ENCODE measurements at regions not wholly inside any gene's neighbourhood (a gene's known extent, or its start where the extent isn't known, plus 50 kb on each side); places are given as distances from the start of the nearest gene placed in this dataset.
"Not testable (repeated sequence)": the region's sequence is repeated elsewhere in the genome, so short reads cannot be mapped to it uniquely, and the experiment has no call there.

GRCh38 chr16:26505496-26505895 is 561.2 kb upstream of the C16orf82 start:
- no peaks in the 10 kb centered on the region for H3K4me1 Mint-ChIP-seq (ENCODE audit: low read depth, unreplicated experiment)
- ChIA-PET POLR2A (no interaction called here), CTCF (interaction anchor here (1.8 kb wide), 1 partner anchor 64 kb away, joined by 5 read pairs; no protein-coding TSS in a partner anchor)
- no peaks in the 10 kb centered on the region for H3K36me3 Mint-ChIP-seq (ENCODE audit: insufficient read depth, unreplicated experiment)
- Histone ChIP-seq H3K4me1 (no peaks in the 10 kb centered on the region), H3K4me3 (ENCODE audit: low read depth, low read length) (no peak overlapping the region), H3K27me3 (replicated peaks; ENCODE audit: control insufficient read depth, insufficient read depth, low read length) (no peaks in the 10 kb centered on the region), H3K36me3 (ENCODE audit: control insufficient read depth, insufficient read depth, low read length) (no peaks in the 10 kb centered on the region), H3K9me3 (no peaks in the 10 kb centered on the region)
- no peak for TF ChIP-seq CTCF (IDR thresholded peaks at IDR 0.05; ENCODE audit: insufficient read depth in 1 of 2, low read depth in 1 of 2, low read length in 1 of 2, severe bottlenecking in 1 of 2, unreplicated experiment in 1 of 2)
- intact Hi-C loops (cut with micrococcal nuclease; ENCODE audit: unreplicated experiment): no loop called here
- H3K9me3 Mint-ChIP-seq (ENCODE audit: unreplicated experiment): no peaks in the 10 kb centered on the region
- H3K27ac Mint-ChIP-seq (ENCODE audit: unreplicated experiment): no peak overlapping the region
- DNase-seq: no peak
- H3K4me3 Mint-ChIP-seq (ENCODE audit: unreplicated experiment): no peak overlapping the region
- H3K27me3 Mint-ChIP-seq (ENCODE audit: insufficient read depth, unreplicated experiment): peaks cover 6% of the 10 kb centered on the region
- no TSS peak for BruUV-seq (replicated peaks)

GRCh38 chr16:26508946-26509345 is 557.8 kb upstream of the C16orf82 start:
- H3K27me3 ChIP-seq (replicated peaks; ENCODE audit: control insufficient read depth, insufficient read depth, low read length); H3K36me3 Mint-ChIP-seq (ENCODE audit: insufficient read depth, unreplicated experiment); H3K4me3 Mint-ChIP-seq (ENCODE audit: unreplicated experiment); H3K27me3 Mint-ChIP-seq (ENCODE audit: insufficient read depth, unreplicated experiment); POLR2A ChIA-PET; CTCF ChIA-PET; H3K4me1 Mint-ChIP-seq (ENCODE audit: low read depth, unreplicated experiment); H3K36me3 ChIP-seq (ENCODE audit: control insufficient read depth, insufficient read depth, low read length); H3K27ac Mint-ChIP-seq (ENCODE audit: unreplicated experiment); H3K9me3 Mint-ChIP-seq (ENCODE audit: unreplicated experiment); intact Hi-C loops (cut with micrococcal nuclease; ENCODE audit: unreplicated experiment); H3K4me3 ChIP-seq (ENCODE audit: low read depth, low read length); H3K4me1 ChIP-seq; BruUV-seq (replicated peaks); DNase-seq; H3K9me3 ChIP-seq: not testable (repeated sequence)

GRCh38 chr16:26510924-26511323 is 555.8 kb upstream of the C16orf82 start:
- Histone ChIP-seq H3K27me3 (replicated peaks; ENCODE audit: control insufficient read depth, insufficient read depth, low read length) (no peaks in the 10 kb centered on the region), H3K4me1 (no peaks in the 10 kb centered on the region), H3K36me3 (ENCODE audit: control insufficient read depth, insufficient read depth, low read length) (no peaks in the 10 kb centered on the region), H3K9me3 (no peaks in the 10 kb centered on the region), H3K4me3 (ENCODE audit: low read depth, low read length) (no peak overlapping the region)
- no peak for DNase-seq
- H3K4me3 Mint-ChIP-seq (ENCODE audit: unreplicated experiment): no peak overlapping the region
- intact Hi-C loops (cut with micrococcal nuclease; ENCODE audit: unreplicated experiment): no loop called here
- H3K27ac Mint-ChIP-seq (ENCODE audit: unreplicated experiment): no peak overlapping the region
- no peaks in the 10 kb centered on the region for H3K9me3 Mint-ChIP-seq (ENCODE audit: unreplicated experiment)
- no peak for TF ChIP-seq CTCF (IDR thresholded peaks at IDR 0.05; ENCODE audit: insufficient read depth in 1 of 2, low read depth in 1 of 2, low read length in 1 of 2, severe bottlenecking in 1 of 2, unreplicated experiment in 1 of 2)
- H3K4me1 Mint-ChIP-seq (ENCODE audit: low read depth, unreplicated experiment): no peaks in the 10 kb centered on the region
- BruUV-seq (replicated peaks): no TSS peak
- POLR2A ChIA-PET: no interaction called here
- CTCF ChIA-PET: no interaction called here
- H3K27me3 Mint-ChIP-seq (ENCODE audit: insufficient read depth, unreplicated experiment): no peaks in the 10 kb centered on the region
- H3K36me3 Mint-ChIP-seq (ENCODE audit: insufficient read depth, unreplicated experiment): no peaks in the 10 kb centered on the region

GRCh38 chr16:26511463-26511862 is 555.3 kb upstream of the C16orf82 start:
- no peak for DNase-seq
- no peaks in the 10 kb centered on the region for H3K9me3 ChIP-seq
- no peaks in the 10 kb centered on the region for H3K36me3 ChIP-seq (ENCODE audit: control insufficient read depth, insufficient read depth, low read length)
- CTCF ChIA-PET: no interaction called here
- H3K36me3 Mint-ChIP-seq (ENCODE audit: insufficient read depth, unreplicated experiment): no peaks in the 10 kb centered on the region
- intact Hi-C loops (cut with micrococcal nuclease; ENCODE audit: unreplicated experiment): no loop called here
- H3K9me3 Mint-ChIP-seq (ENCODE audit: unreplicated experiment): no peaks in the 10 kb centered on the region
- H3K4me3 ChIP-seq (ENCODE audit: low read depth, low read length): no peak overlapping the region
- POLR2A ChIA-PET: no interaction called here
- no peaks in the 10 kb centered on the region for H3K4me1 Mint-ChIP-seq (ENCODE audit: low read depth, unreplicated experiment)
- no peaks in the 10 kb centered on the region for H3K4me1 ChIP-seq
- BruUV-seq (replicated peaks): no TSS peak
- no peaks in the 10 kb centered on the region for H3K27me3 ChIP-seq (replicated peaks; ENCODE audit: control insufficient read depth, insufficient read depth, low read length)
- no peak overlapping the region for H3K4me3 Mint-ChIP-seq (ENCODE audit: unreplicated experiment)
- H3K27ac Mint-ChIP-seq (ENCODE audit: unreplicated experiment): no peak overlapping the region
- H3K27me3 Mint-ChIP-seq (ENCODE audit: insufficient read depth, unreplicated experiment): no peaks in the 10 kb centered on the region
- no peak for TF ChIP-seq CTCF (IDR thresholded peaks at IDR 0.05; ENCODE audit: insufficient read depth in 1 of 2, low read depth in 1 of 2, low read length in 1 of 2, severe bottlenecking in 1 of 2, unreplicated experiment in 1 of 2)
